ENCODE measurements at regions not wholly inside any gene's neighbourhood (a gene's known extent, or its start where the extent isn't known, plus 50 kb on each side); places are given as distances from the start of the nearest gene placed in this dataset.

GRCh38 chr3:40593351-40593750 is 68.6 kb downstream of the ZNF621 start:
- DNase-seq (no peak), ATAC-seq (ENCODE audit: poor library complexity) (no peak)
- intact Hi-C loops (cut with DNase I): no loop called here

GRCh38 chr3:40597441-40597840 is 72.7 kb downstream of the ZNF621 start:
- ATAC-seq (ENCODE audit: poor library complexity) (no peak), DNase-seq (no peak)
- intact Hi-C loops (cut with DNase I): no loop called here

GRCh38 chr3:40598338-40598737 is 73.6 kb downstream of the ZNF621 start:
- ATAC-seq (ENCODE audit: poor library complexity): no peak
- intact Hi-C loops (cut with DNase I): no loop called here
- DNase-seq: no peak

DNA sequence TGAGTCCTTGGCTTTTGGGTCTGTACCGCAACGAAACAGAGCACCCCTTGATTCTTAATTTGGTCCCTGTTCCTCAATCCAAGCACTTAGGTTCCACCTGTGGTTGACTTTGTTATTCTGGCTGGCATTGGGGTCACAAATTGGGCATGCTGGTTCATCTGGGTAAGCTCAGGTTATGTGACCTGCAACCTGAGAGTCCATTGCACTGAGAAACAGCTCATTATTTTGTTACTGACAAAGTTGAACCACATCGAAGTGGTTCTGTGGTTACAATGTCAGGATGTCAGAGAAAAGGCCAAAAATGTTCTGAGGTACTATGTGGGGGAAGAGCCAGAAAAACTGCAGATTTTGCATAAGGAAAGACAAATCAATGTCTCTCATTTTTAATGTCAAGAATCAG is 74.2 kb downstream of the ZNF621 start:
- DNase-seq (no peak), ATAC-seq (ENCODE audit: poor library complexity) (no peak)
- intact Hi-C loops (cut with DNase I): no loop called here

DNA sequence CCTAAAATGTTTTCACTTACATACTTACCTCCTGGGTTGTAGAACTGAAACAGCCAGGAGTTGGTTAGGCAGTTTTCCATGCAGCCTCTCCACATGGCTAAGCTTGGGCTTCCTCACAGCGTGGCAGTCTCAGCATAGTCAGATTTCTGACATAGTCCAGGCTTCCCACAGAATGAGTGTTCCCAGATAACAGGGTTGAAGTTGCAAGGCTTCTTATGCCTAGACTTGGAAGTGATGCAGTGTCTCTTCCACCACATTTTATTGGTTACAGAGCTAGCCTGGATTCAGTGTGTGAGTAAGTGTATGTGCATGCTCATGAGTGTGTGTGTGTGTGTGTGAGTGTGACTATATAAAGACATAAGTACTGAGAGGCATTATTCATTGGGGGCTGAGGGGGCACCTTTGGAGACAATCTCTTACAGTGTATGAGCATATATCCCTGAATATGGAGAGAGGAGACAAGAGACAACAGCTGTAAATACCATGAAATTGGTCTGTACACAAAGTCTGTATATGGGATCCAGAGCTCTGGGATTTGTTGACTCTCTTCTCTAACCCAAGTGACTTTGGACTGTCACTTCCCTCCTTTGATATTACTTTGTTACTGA is 78.1 kb downstream of the ZNF621 start:
- ATAC-seq (ENCODE audit: poor library complexity) (no peak), DNase-seq (no peak)
- intact Hi-C loops (cut with DNase I): no loop called here

DNA sequence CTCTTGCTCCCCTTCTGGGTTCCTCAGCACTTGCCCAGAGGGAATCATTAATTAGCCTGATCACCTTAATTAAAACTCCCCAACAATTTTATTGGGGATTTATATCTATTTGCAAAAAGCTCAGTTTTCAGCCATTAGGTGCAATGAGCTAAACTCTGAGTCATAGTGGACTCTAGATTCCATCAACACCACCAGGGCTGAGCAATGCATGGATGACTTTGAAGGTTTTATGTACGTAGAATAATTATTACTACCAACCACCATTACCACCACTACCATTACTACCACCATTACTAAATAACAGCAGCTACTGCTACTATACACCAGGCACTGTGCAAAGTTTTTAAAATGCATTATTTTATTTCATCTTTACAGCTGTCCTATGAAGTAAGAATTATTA is 81.2 kb downstream of the ZNF621 start:
- DNase-seq (no peak), ATAC-seq (ENCODE audit: poor library complexity) (no peak)
- intact Hi-C loops (cut with DNase I): no loop called here

DNA sequence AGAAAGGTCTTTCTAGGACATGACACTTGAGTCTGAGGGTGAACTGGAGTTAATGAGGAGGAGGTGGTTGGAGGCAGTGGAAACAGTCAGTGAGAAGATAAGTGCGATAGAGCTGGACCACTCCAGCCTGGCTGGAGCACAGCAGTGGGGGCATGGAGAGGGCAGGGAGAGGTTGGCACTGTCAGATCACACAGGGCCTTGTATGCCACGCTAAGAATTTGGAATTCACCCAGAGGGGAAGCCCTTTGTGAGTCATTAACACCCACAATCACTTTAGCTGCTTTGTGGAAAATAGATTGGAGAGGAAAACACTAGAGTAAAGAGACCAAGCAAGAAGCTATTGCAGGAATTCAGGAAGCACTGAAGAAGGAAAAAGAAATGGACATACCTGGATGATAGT is 83.3 kb downstream of the ZNF621 start:
- DNase-seq: no peak
- intact Hi-C loops (cut with DNase I): no loop called here
- ATAC-seq (ENCODE audit: poor library complexity): peak; percentile 45

DNA sequence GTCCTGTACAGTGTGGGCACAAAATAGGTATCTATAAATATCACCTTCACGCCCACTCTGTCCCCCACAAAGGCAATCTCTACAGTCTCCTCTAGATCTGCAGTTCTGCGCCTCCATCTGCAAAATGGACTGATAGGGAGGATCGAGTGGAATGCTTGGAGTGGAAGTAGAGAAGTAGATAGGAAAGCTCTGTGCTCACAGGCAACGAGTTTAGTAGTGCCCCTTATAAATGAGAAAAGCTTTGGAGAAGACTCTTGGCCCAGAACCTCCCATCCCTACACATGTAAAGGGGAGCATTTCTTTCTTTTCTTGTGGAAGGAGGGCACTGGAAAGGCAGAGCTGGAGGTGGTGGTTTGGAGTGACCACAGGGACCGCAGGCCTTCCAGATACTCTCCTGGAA is 88.5 kb downstream of the ZNF621 start:
- ATAC-seq (ENCODE audit: poor library complexity): no peak
- no peak for DNase-seq
- intact Hi-C loops (cut with DNase I): no loop called here

DNA sequence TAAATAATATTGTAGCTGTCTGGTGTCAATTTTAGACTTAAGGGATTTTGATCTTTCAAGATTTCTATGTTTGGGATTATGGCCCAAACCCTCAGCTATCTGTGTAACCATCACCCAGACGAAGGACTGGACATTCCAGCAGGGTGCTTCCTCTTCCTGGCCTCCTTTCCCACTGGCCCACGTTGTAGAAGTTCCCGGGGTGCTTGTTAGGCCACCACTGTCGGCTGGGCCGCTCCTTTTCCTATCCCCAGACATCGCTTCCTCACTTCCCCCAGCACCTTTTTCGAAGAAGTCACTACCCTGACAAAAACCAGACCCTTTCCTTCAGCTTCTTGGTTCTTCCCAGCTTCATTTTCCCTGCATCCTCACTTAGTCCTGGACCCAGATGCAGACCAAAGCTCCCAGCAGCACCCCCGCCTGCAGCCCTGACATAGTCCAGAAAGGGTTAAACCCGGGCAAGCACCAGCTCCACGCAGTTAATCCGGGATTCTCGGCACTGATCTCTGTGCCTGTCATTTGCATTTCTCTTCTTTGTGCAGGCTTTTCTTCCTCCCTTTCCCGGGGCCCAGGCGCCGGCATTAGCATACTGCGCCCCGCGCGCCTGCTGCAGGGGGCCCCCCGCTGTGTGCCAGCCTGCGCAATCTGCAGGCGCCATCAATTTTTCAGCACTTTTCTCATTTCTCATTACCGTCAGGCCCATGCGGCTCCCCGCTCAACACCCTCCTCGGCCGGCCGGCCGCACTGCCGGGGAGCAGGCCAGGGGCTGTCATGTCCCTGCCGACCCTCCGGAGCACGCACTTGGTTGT is 90.6 kb downstream of the ZNF621 start:
- DNase-seq (no peak), ATAC-seq (ENCODE audit: poor library complexity) (peak; percentile 20)
- intact Hi-C loops (cut with DNase I): no loop called here

DNA sequence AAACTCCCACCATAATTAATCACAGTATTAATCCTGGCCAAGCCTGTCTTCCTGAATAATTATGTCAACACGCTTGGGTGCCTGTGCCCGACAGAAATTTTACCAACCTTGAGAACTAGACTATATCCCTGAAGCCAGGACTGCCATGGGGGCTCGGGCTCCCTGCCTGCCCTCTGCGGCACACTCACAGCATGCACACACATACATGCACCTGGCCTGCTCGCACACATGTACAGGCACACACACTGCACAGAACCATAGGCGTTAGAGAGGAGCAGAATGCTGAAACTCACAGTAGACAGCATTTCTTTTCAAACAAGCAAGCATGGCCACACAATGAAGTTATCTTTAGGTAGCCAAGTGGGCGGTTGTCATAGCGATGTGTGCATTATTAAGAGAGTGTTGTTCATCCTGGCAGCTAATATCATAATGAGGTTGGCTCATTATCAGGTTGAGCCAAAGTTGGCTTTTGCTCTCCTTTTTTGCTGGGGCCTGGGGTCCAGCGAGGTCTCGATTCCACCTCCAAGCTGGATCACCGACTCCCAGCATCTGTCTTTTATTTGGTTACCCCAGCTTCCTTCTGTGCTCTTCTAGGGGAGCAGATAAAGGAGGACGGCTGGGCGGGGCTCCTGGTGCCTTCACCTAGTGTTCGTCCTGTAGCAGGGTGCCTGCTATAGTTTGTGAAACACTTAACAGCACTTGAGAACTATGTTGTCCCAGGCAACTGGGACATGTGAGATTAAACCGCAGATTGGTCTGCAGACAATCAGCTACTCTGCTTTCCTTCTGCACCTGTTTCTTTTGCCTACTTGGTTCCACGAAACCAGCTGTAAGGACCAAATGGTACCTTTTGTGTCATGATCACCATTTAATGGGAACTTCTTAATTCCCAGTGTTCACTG is 91.4 kb downstream of the ZNF621 start:
- intact Hi-C loops (cut with DNase I): no loop called here
- DNase-seq (no peak), ATAC-seq (ENCODE audit: poor library complexity) (peak; percentile 15)

- DNase-seq: no peak
- intact Hi-C loops (cut with DNase I): no loop called here
- ATAC-seq (ENCODE audit: poor library complexity): no peak
Measured at GRCh38 chr3:40617084-40617483, 92.3 kb downstream of the ZNF621 start.

- intact Hi-C loops (cut with DNase I): no loop called here
- ATAC-seq (ENCODE audit: poor library complexity) (no peak), DNase-seq (no peak)
Measured at GRCh38 chr3:40618158-40618557, 93.4 kb downstream of the ZNF621 start.

DNA sequence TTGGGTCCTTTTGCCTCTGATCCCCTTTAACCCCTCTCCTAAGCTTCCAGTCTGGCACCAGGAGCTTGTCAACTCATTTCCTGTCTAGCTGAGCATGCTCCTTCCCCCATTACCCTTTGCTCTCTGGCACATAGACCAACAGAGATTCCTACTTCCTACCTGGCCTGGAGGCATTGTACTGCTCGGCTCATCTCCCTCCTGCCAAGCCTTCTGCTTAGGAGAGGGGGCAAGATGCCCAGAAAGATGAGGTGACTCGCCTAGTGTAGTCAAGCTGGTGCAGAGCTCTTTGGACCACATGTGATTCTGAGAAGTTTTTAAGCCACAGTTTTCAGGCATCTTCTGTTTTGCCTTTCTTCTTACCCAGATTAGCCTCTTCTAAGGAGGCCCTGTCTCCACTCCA is 95.4 kb downstream of the ZNF621 start:
- intact Hi-C loops (cut with DNase I): no loop called here
- ATAC-seq (ENCODE audit: poor library complexity): no peak
- no peak for DNase-seq

DNA sequence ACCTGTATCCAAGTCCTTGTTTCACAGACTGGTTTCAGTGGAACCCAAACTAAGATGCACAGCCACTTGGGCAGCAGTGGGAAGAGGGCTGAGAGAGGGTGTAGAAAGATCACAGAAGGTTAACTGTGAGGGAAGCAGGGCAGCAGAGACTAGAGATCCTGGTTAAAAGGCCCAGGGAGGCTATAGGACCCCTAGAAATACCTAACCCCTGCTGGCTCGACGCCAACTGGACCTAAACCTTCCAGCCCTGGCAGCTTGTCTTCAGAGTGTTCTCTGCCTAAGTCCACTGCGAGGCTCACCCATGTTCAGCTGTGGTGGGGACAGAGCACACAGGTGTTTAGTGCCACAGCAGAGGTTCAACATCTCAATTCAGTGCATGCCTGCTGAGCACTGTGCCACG is 96.5 kb downstream of the ZNF621 start:
- intact Hi-C loops (cut with DNase I): no loop called here
- DNase-seq (no peak), ATAC-seq (ENCODE audit: poor library complexity) (no peak)

GRCh38 chr3:40623567-40623966 is 98.8 kb downstream of the ZNF621 start:
- intact Hi-C loops (cut with DNase I): no loop called here
- peak; percentile 71 for ATAC-seq (ENCODE audit: poor library complexity)
- no peak for DNase-seq

- ATAC-seq (ENCODE audit: poor library complexity): no peak
- no peak for DNase-seq
- intact Hi-C loops (cut with DNase I): no loop called here
Measured at GRCh38 chr3:40624189-40624769, 99.5 kb downstream of the ZNF621 start.

DNA sequence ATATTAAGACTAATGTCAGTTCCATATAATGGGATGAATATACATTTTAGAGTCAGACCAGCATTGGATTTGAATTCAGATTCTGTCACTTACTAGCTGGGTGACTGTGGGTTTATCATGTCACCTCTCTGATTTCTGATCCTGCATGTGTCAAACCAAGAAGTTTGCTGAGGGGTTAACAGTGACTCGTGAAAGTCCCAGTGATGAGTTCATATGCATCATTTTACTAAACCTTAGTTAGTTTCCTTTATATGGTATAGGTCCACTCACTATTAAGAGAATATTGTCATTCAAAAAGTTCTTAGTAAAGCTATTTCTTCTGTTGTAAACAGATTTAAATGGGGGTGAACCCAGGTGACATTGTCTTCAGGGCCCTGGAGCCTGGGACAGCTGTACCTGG is 102.3 kb downstream of the ZNF621 start:
- intact Hi-C loops (cut with DNase I): no loop called here
- ATAC-seq (ENCODE audit: poor library complexity): no peak
- no peak for DNase-seq

DNA sequence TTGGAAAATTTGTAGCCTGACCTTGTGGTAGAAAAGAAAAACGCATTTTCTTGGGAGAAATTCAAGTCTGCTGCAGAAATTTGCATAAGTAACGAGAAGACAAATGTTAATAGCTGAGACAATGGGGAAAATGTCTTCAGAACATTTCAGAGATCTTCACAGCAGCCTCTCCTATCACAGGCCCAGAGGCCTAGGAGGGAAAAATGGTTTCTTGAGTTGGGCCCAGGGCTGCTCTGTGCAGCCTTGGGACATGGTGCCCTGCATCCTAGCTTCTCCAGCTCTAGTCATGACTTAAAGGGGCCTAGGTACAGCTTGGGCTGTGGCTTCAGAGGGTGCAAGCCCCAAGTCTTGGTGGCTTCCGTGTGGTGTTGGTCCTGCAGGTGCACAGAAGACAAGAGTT is 104.2 kb downstream of the ZNF621 start:
- intact Hi-C loops (cut with DNase I): no loop called here
- DNase-seq (no peak), ATAC-seq (ENCODE audit: poor library complexity) (no peak)

DNA sequence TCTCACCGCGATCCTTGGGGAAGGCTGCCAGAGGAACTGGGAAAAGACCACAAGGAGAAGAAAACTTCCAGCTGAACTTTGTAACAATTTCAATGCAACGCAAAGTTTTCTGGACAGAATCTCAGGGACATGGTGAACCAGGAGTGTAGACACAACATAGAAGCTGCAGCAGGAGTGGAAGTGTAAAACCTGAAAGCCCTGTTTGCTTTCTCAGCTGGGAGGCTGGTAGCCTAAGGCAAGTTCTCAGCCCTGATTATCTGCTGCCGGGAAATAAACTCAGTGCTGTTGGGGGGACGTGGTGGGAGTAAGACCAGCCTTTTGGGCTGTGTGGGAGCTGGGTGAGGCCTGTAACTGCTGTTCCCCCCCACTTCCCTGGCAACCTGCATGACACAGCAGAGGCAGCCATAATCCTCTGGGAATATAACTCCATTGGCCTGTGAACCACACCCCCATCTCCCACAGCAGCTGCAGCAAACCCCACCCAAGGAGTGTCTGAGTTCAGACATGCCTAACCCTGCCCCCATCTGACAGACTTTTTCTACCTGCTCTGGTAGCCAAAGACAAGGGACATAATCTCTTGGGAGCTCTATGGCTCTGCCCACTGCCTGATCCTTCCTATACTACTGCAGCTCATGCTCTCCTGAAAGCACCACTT is 106.7 kb downstream of the ZNF621 start:
- intact Hi-C loops (cut with DNase I): no loop called here

More for the DNA sequence above, 106.7 kb downstream of the ZNF621 start:
- ATAC-seq (ENCODE audit: poor library complexity): no peak
- DNase-seq: no peak
